Jurkat, Clone E6-1 (cell line): ENCODE measurements at regions not wholly inside any gene's neighbourhood (a gene's known extent, or its start where the extent isn't known, plus 50 kb on each side); places are given as distances from the start of the nearest gene placed in this dataset.
"Not testable (repeated sequence)": the region's sequence is repeated elsewhere in the genome, so short reads cannot be mapped to it uniquely, and the experiment has no call there.

ENCODE experiments used
- DNase-seq: peaks from one replicate; pipeline ENCODE4 v3.0.0-alpha.2; 2011; ENCODE audit warnings: low read depth, low spot score
- H3K4me3 ChIP-seq: 2 replicates; pipeline ENCODE4 v1.5.1; 2011; ENCODE audit warnings: mild to moderate bottlenecking, low read length, control low read depth, moderate library complexity

GRCh38 chr16:66190411-66190810 is 176.1 kb upstream of the CDH5 start:
- DNase-seq: no peak
- no peak overlapping the region for H3K4me3 ChIP-seq

- no peak for DNase-seq
These were observed 176.5 kb upstream of the CDH5 start for GRCh38 chr16:66189951-66190350.

DNA sequence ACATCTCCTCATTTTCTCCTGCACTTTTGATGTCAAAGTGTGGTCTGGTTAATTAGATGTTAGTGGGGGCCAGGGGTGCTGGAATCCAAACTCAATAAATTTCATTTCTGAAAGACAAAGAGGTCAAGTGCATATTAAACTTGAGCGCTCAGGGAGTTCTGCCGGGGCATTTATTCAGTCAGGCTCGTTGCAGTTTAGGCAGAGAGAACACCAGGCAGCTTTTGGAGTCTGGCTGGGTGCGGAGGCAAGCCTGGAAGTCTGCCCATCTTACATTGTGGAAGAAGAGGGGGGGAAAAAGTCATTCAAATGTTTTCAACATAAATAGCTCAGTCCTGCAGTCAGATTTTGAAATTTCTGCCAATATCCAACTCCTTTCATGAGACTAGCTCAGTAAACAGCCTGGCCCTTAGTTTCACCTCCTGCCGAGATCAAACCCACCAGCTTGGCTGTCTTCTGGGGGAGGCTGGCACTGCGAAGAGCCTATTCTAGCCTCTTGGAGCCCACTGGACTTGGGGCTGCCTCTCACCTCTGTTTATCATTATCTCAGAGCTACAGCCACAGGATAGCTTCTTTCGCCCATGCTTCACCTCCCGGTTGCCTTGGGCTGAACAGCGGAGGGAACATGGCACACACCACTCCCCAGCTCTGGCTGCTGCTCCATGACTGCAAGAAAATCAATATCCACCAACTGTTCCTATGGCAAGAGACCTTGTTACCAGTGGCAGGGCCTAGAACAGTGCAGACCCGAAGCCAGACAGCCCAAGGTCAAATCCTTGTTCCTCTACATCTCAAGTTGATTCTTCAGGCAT is 177.4 kb upstream of the CDH5 start:
- DNase-seq: no peak
- no peak overlapping the region for H3K4me3 ChIP-seq

More at GRCh38 chr16:66189951-66190350, 176.5 kb upstream of the CDH5 start:
- H3K4me3 ChIP-seq: no peak overlapping the region

GRCh38 chr16:66186251-66186785 is 180.2 kb upstream of the CDH5 start:
- DNase-seq: no peak
- no peak overlapping the region for H3K4me3 ChIP-seq

DNA sequence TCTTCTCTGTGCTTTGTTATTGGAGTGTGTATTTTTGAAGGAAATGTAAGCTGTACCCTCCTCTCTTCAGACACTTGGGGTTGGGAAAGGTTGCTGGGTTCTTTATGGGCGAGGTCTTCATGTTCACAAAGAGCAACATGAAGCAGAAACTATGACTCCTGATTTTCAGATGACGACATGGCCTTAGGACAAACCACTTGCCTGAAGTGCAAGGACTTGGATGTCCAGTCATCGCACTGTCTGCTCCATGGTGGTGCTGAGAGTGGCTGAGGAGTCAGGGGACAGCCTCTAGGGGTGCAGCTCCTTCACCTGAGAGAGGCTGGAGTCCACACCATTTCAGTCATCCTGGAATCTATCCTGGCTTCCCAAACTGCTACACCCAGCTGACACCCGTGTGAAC is 183.9 kb upstream of the CDH5 start:
- no peak overlapping the region for H3K4me3 ChIP-seq
- DNase-seq: no peak

DNA sequence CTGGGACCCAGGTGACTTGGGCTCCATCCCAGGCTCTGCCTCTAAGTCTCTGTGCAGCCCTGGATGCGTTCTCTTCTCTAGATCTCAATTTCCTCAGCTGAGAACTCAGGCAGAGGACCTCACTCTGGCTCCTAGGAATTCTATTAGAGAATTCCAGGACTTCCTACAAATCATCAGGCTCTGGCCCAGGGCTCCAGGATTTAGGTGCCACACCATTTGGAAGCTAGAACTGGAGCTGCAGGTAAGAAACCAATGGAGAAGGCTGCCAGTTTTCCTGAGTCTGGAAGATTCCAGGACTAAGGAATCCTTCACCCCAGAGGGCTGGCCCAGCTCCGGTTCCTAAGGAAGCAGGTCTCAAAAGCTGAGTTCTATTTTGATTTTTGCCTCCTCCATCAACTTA is 189.8 kb upstream of the CDH5 start:
- no peak for DNase-seq
- H3K4me3 ChIP-seq: no peak overlapping the region

DNA sequence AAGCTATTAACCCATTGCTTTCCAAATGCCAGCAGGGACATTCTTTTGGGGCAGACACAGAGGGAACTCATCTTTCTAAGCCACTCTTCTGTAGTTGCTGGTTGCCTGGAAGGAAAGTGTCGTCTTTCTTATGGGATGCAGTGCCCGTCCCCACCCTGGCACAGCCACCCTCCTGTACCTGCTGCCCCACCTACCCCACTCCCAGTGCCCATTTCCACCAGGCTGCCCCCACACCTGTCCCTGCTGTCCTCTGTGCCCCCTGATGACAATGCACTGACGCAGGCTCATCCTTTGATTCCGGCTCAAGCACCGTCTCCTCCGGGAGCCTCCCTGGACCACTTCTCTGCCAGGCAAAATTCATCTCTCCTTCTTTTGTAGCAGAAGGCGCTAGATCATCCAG is 190.4 kb upstream of the CDH5 start:
- H3K4me3 ChIP-seq: no peak overlapping the region
- no peak for DNase-seq

- DNase-seq: no peak
These were observed 190.9 kb upstream of the CDH5 start for GRCh38 chr16:66175636-66176035.

DNA sequence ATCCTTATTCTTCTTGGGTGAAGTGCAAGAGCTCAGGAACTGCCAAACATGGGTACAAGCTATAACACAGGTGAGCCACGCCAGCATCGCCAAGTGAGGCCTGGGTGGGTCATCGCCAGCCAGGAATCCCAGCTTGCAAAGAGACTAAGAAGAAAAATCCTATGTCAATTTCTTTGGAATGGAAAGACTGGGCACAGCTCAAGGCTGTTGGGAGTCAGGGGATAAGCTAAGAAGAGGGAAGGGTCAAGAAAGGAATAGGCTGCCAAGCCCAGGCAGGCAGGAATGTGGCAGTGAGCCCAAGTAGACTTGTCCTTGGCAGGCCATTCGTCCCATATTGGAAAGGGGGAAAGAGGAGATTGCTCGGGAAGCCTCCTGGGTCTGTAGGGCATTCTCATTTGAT is 191.4 kb upstream of the CDH5 start:
- H3K4me3 ChIP-seq: no peak overlapping the region
- DNase-seq: no peak

More at GRCh38 chr16:66175636-66176035, 190.9 kb upstream of the CDH5 start:
- no peak overlapping the region for H3K4me3 ChIP-seq

DNA sequence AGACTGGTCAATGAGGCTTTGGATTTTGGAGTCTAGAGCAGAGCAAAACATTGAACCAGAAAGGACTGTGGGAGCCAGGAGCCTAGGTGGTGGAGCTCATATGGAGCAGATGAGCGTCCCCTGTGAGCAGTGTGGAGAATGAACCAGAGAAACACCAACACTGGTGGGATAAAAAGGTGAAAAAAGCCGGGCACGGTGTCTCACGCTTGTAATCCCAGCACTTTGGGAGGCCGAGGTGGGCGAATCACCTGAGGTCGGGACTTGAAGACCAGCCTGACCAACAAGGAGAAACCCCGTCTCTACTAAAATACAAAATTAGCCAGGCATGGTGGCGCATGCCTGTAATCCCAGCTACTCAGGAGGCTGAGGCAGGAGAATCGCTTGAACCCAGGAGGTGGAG is 192.7 kb upstream of the CDH5 start:
- not testable (repeated sequence) for DNase-seq, H3K4me3 ChIP-seq

DNA sequence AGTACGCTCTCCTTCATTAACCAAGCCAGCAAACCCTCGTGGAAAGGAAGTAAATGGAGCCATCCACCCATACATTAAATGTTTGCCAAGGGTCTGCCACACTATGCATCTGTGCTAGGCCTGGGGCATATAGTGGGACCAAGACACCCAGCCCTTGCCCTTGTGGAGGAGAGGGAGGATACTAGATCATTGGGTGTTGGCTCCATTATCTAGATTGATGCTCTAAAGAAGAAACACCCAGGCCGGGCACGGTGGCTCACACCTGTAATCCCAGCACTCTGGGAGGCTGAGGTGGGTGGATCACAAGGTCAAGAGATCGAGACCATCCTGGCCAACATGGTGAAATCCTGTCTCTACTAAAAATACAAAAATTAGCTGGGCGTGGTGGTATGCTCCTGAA is 193.3 kb upstream of the CDH5 start:
- not testable (repeated sequence) for DNase-seq, H3K4me3 ChIP-seq

DNA sequence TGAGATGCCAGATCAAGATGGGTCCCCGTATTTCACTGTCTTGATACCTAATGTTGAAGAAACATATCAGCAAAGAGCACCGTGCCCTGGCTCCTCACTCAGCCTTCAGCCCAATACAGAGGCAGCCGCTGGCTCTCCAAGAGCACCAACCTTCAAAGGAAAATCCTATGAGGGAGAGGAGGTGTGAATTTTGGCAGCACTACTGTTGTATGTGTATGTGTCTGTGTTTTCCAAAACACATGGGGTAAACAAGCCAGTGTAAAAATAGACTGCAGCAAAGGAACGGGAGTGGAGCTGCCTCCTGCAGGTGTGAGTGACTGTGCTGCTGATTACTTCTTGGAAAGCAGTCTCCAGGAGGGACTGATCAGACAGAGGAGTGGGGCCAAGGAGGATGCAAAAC is 194.0 kb upstream of the CDH5 start:
- H3K4me3 ChIP-seq: no peak overlapping the region
- DNase-seq: no peak

- no peak for DNase-seq
- H3K4me3 ChIP-seq: no peak overlapping the region
These were observed 194.9 kb upstream of the CDH5 start for GRCh38 chr16:66171578-66171977.

DNA sequence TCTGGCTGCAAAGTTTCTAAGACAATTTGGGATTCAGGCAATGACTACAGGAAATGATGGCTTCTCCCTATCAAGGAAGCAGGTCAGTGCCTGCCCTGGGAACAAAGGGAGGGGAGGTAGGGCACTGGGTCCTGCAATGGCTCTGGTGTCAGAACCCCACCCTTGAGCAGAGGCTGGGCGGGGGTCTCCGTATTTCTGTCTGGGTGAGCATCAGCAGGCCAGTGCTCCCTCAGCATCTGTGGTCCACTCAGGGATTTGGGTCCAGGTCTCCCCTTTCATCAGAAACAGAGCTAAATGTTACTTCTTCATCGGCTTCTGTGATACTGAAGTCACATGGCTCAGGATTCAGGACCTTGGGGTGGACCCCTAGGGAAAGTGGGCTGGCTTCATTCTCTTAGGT is 195.5 kb upstream of the CDH5 start:
- no peak overlapping the region for H3K4me3 ChIP-seq
- DNase-seq: no peak

DNA sequence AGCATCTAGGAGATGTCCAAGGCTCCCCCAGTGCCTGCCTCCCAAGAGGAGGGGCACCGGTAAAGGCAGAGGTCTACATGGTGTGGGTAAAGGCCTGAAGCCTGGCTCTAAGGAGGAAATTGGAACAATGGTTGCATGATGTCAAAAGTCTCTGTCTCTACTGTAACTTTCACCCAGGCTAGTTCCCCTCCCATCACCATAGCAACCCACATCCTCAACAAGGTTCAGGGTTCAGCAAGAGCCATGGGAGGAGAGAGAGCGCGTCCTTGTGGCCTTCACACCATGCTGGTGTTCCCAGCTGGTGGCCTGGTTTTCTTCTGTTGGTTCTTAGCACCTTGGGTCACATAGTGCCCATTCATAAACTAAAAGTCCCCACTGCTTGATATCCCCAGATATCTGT is 196.7 kb upstream of the CDH5 start:
- no peak overlapping the region for H3K4me3 ChIP-seq
- DNase-seq: no peak

GRCh38 chr16:66168777-66169176 is 197.7 kb upstream of the CDH5 start:
- DNase-seq: no peak
- no peak overlapping the region for H3K4me3 ChIP-seq

GRCh38 chr16:66167564-66168291 is 198.8 kb upstream of the CDH5 start:
- no peak overlapping the region for H3K4me3 ChIP-seq
- DNase-seq: no peak

GRCh38 chr16:66166490-66166889 is 200.0 kb upstream of the CDH5 start:
- no peak for DNase-seq
- no peak overlapping the region for H3K4me3 ChIP-seq

GRCh38 chr16:66165879-66166278 is 200.6 kb upstream of the CDH5 start:
- DNase-seq: no peak

DNA sequence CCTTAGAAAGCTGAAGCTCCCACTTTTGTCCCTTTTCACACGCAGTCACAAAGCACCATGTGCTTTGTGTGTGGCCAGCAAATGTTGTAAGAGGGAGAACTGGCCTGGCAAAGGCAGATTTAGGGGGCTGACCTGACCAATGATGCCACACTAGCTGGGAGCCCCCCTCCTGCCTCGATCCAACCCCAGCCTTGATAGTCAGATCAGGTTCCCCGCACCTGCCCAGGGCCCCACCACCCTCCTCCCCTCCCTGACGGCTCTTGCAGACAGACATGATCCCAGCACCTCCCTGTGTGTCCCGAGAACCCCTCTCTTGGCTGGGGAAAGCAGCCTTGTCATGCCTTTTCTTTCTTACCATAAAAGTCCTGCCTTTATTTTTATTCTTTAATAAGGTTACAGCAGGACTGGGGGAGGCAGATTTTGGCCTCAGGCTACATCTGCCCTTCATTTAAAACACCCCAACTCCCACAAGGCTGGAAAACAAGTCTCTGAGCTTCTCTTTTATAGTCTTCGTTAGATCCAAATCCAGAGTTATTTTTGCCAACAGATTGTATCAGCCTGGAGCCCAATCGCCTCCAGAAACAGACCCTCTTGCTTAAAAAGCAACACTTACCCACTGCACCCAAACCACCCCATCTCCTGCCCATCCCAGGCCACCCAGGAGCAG is 201.8 kb upstream of the CDH5 start:
- no peak for DNase-seq
- H3K4me3 ChIP-seq: no peak overlapping the region

More at GRCh38 chr16:66165879-66166278, 200.6 kb upstream of the CDH5 start:
- H3K4me3 ChIP-seq: no peak overlapping the region
